Suprapubic skin (tissue), 4 donors: ENCODE measurements at regions not wholly inside any gene's neighbourhood (a gene's known extent, or its start where the extent isn't known, plus 50 kb on each side); places are given as distances from the start of the nearest gene placed in this dataset.

Experiments
- DNase-seq, 2 donors: peaks; one replicate each; pipeline ENCODE4 v3.0.0-alpha.2; 2019; ENCODE audit warnings: low spot score in 2 of 2
- H3K27ac ChIP-seq: fragments of 200-600 bp; sonication (generic); one replicate; pipeline ENCODE4 v1.5.1; 2019
- H3K27me3 ChIP-seq: fragments of 200-600 bp; sonication (generic); one replicate; pipeline ENCODE4 v1.5.1; 2019
- H3K36me3 ChIP-seq: fragments of 200-600 bp; sonication (generic); one replicate; pipeline ENCODE4 v1.5.1; 2019
- H3K4me1 ChIP-seq: fragments of 200-600 bp; sonication (generic); one replicate; pipeline ENCODE4 v1.5.1; 2019
- H3K4me3 ChIP-seq: fragments of 200-600 bp; sonication (generic); one replicate; pipeline ENCODE4 v1.5.1; 2019; ENCODE audit warnings: mild to moderate bottlenecking
- H3K9me3 ChIP-seq: fragments of 200-600 bp; sonication (generic); one replicate; pipeline ENCODE4 v1.5.1; 2019
- EP300 ChIP-seq: sonication (generic); formaldehyde crosslinking; IDR thresholded peaks from one replicate; pipeline ENCODE4 v1.6.1; 2017; ENCODE audit warnings: antibody characterized with exemption
- POLR2A ChIP-seq, 2 donors: fragments of 450-650 bp; IDR thresholded peaks; one replicate each; pipeline ENCODE4 v1.6.1; 2017; ENCODE audit warnings: antibody characterized with exemption in 2 of 2, mild to moderate bottlenecking in 2 of 2, moderate library complexity in 2 of 2
- POLR2AphosphoS5 ChIP-seq, 3 donors: sonication (generic); formaldehyde crosslinking; IDR thresholded peaks; one replicate each; pipeline ENCODE4 v1.6.1; 2017; ENCODE audit warnings: antibody characterized with exemption in 3 of 3
- WGBS: methylation state at CpG from one replicate; pipeline ENCODE4 v1.1.5; 2018; 5-methylcytosine and 5-hydroxymethylcytosine counted together
- TF ChIP-seq, protein P1 (sequence below), 2 donors: fragments of 200-600 bp in 1 of 2; fragments of 450-650 bp in 1 of 2; sonication (generic) in 1 of 2; IDR thresholded peaks; one replicate each; pipeline ENCODE4 v1.5.1; 2016 to 2019; ENCODE audit warnings: antibody characterized with exemption in 2 of 2, mild to moderate bottlenecking in 1 of 2, moderate library complexity in 1 of 2

DNA sequence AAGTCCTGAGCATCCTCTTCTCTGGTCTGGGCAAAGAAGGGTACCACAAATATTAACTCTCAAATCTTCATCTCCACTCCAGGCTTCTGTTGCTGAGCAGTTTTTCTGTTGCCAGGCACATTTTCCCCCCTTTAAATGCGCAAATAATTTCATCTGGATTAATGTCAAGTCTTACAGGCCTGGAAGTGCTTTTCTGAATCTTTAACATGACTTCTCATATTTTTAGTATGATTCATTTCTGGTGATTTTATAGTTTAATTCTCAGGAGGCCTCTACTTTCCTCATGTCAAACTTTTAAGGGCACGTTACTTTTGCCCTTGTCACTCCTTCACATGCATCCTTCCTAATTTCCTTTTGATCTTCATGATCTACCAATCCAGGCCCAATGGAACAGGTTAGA, 510.2 kb downstream of the METTL15 start:
- no peak overlapping the region for H3K27ac ChIP-seq
- H3K4me3 ChIP-seq = no peak overlapping the region
- no peaks in the 10 kb centered on the region for H3K9me3 ChIP-seq
- DNase-seq = no peak
- no peak for TF ChIP-seq EP300
- TF ChIP-seq POLR2AphosphoS5 (IDR thresholded peaks at IDR 0.05) = no peak
- no peak for TF ChIP-seq POLR2A (IDR thresholded peaks at IDR 0.05)
- TF ChIP-seq, protein P1, sequence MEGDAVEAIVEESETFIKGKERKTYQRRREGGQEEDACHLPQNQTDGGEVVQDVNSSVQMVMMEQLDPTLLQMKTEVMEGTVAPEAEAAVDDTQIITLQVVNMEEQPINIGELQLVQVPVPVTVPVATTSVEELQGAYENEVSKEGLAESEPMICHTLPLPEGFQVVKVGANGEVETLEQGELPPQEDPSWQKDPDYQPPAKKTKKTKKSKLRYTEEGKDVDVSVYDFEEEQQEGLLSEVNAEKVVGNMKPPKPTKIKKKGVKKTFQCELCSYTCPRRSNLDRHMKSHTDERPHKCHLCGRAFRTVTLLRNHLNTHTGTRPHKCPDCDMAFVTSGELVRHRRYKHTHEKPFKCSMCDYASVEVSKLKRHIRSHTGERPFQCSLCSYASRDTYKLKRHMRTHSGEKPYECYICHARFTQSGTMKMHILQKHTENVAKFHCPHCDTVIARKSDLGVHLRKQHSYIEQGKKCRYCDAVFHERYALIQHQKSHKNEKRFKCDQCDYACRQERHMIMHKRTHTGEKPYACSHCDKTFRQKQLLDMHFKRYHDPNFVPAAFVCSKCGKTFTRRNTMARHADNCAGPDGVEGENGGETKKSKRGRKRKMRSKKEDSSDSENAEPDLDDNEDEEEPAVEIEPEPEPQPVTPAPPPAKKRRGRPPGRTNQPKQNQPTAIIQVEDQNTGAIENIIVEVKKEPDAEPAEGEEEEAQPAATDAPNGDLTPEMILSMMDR (IDR thresholded peaks at IDR 0.05) = no peak
- H3K4me1 ChIP-seq = no peaks in the 10 kb centered on the region
- 62% methylated on average over 2 of the region's 2 CpGs for WGBS
- no peaks in the 10 kb centered on the region for H3K27me3 ChIP-seq
- no peaks in the 10 kb centered on the region for H3K36me3 ChIP-seq

DNA sequence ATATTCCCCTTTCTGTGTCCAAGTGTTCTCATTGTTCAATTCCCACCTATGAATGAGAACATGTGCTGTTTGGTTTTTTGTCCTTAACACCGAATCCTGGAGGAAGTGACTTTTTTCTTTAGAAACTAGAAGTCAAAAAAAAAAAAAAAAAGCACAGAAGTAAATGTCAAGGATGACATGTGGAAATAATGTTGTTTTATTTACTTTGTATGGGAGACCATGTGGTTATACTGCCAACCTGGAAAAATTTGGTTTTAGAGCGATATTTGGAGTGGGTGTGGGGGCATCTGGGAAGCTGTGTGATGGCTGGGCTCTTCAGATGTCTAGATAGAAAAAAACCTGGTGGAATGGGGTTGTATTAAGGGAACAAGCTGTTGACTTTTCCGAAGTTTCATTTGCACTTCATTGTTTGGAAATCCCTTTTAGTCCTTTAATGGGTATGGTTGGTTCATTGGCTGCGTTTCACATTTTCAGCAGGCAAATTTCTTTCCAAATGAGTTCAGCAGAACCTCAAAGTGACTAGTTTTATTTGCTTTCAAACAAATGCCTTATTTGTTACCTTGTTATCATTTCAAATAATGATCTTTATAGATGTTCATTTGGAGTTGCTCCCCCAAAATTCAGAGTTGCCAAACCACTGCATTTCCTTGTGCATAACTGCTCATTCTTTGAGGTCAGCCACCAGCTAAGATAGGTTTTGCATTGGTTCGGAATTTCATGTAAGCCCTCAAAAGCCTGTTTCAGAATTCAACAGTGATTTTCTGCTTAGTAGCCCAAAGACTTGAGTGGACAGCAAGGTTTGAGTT, 508.2 kb downstream of the METTL15 start:
- Histone ChIP-seq H3K4me3 (no peak overlapping the region), H3K4me1 (no peaks in the 10 kb centered on the region), H3K27ac (no peak overlapping the region), H3K36me3 (no peaks in the 10 kb centered on the region), H3K27me3 (no peaks in the 10 kb centered on the region), H3K9me3 (no peaks in the 10 kb centered on the region)
- WGBS = 70% methylated on average over 5 of the region's 5 CpGs
- TF ChIP-seq EP300 (no peak), POLR2A (IDR thresholded peaks at IDR 0.05) (no peak), POLR2AphosphoS5 (IDR thresholded peaks at IDR 0.05) (no peak)
- TF ChIP-seq, protein P1 (IDR thresholded peaks at IDR 0.05) = no peak
- DNase-seq = no peak

DNA sequence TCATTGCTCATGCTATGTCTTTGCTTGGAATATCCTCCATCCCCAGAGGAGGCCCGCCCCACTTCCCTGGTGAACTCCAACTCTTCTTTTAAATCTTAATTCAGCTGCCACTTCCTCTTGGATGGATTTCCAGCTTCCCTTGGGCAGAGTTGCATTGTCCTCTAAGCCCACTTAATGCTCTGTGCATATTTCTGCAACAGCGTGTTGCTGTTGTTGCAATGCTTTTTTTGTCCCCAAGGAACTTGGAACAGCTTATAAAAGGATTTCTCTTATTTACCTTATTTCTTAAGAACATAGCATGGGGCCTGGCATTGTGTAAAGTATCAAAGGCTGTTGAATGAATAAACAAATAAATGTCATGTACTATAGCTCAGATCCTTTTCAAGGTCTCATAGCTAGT, 507.4 kb downstream of the METTL15 start:
- no peak for DNase-seq
- WGBS = 63% methylated on average over 2 of the region's 2 CpGs
- Histone ChIP-seq H3K27ac (no peak overlapping the region), H3K27me3 (no peaks in the 10 kb centered on the region), H3K4me1 (no peaks in the 10 kb centered on the region), H3K9me3 (no peaks in the 10 kb centered on the region), H3K36me3 (no peaks in the 10 kb centered on the region), H3K4me3 (no peak overlapping the region)
- TF ChIP-seq POLR2AphosphoS5 (IDR thresholded peaks at IDR 0.05) (no peak), EP300 (no peak)
- TF ChIP-seq, protein P1 (IDR thresholded peaks at IDR 0.05) = no peak

GRCh38 chr11:28606930-28607329, 498.7 kb downstream of the METTL15 start:
- no peak for DNase-seq
- WGBS = 29% methylated on average over 7 of the region's 12 CpGs
- no peaks in the 10 kb centered on the region for H3K4me1 ChIP-seq
- H3K9me3 ChIP-seq = no peaks in the 10 kb centered on the region
- no peaks in the 10 kb centered on the region for H3K36me3 ChIP-seq
- no peak overlapping the region for H3K27ac ChIP-seq
- TF ChIP-seq EP300 = no peak
- TF ChIP-seq POLR2A (IDR thresholded peaks at IDR 0.05) = no peak
- TF ChIP-seq, protein P1 (IDR thresholded peaks at IDR 0.05) = no peak
- TF ChIP-seq POLR2AphosphoS5 (IDR thresholded peaks at IDR 0.05) = no peak
- no peak overlapping the region for H3K4me3 ChIP-seq
- no peaks in the 10 kb centered on the region for H3K27me3 ChIP-seq

- H3K36me3 ChIP-seq = no peaks in the 10 kb centered on the region
- WGBS = 53% methylated on average over 2 of the region's 2 CpGs
- no peaks in the 10 kb centered on the region for H3K9me3 ChIP-seq
- no peak overlapping the region for H3K27ac ChIP-seq
- no peak overlapping the region for H3K4me3 ChIP-seq
- no peak for DNase-seq
- no peaks in the 10 kb centered on the region for H3K4me1 ChIP-seq
- no peaks in the 10 kb centered on the region for H3K27me3 ChIP-seq
- no peak for TF ChIP-seq POLR2A (IDR thresholded peaks at IDR 0.05)
These were observed 491.5 kb downstream of the METTL15 start for GRCh38 chr11:28599656-28600055.
